ENCODE measurements at regions not wholly inside any gene's neighbourhood (a gene's known extent, or its start where the extent isn't known, plus 50 kb on each side); places are given as distances from the start of the nearest gene placed in this dataset.

- CTCF ChIA-PET, result interaction anchor here (0.9 to 4.8 kb wide), 7 partner anchors 18 to 1402 kb away, joined by 3 to 69 read pairs (median 4); no protein-coding TSS in a partner anchor
- no peak for ATAC-seq (ENCODE audit: low read depth)
Observed at GRCh38 chr13:78138756-78139155, 220.1 kb upstream of the EDNRB start.

DNA sequence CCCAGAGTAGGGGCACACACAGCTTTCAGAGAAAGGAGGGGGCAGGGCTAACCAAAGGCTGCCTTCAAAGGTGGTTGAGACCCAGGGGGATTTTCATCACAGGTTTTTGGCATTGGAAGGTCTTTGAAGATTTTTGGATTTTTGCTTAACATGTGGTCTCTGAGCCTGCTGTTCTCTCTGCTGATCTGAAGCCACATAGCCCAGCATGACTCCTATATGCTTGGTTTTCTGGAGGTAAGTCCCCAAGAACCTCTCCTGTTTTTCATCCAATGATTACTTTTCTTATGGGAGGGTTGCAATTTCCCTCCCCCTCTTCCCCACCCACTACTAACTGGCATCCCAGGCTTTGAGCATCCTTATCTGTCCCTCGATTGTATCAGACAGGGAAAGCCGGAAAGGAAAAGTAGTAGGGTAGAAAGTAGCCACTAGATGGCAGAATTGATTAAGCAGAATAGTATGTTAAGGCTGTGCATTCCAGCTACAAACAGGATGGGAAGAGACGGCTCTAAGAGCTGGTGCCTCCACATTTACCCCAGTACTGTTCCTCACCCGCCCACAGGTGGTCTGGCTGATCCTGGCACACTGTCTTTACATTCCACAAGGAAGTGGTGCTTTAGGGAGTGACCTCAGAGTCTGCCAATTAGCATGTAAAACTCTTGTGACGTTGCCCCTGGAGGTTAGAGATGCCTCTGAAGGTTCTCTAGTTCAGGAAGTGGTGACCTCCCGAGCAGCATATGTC, 218.9 kb upstream of the EDNRB start:
- DNase-seq, result peak; percentile 18
- Mint-ChIP-seq H3K9me3 (no peaks in the 10 kb centered on the region), H3K27me3 (peaks cover 5% of the 10 kb centered on the region), H3K36me3 (ENCODE audit: low read depth) (no peaks in the 10 kb centered on the region), H3K27ac (no peak overlapping the region), H3K4me3 (peak overlapping the region; percentile 79), H3K4me1 (peaks cover 5% of the 10 kb centered on the region)
- peak; percentile 71 for ATAC-seq (ENCODE audit: low read depth)
- CTCF ChIA-PET, result interaction anchor here (0.6 to 4.8 kb wide), 14 partner anchors 9 to 1403 kb away, joined by 3 to 69 read pairs (median 4); no protein-coding TSS in a partner anchor
- intact Hi-C loops (cut with micrococcal nuclease), result loop anchor here (1.0 to 10.0 kb wide), 5 partner anchors 460 to 1404 kb away; no protein-coding TSS in a partner anchor
- TF ChIP-seq, protein P1, sequence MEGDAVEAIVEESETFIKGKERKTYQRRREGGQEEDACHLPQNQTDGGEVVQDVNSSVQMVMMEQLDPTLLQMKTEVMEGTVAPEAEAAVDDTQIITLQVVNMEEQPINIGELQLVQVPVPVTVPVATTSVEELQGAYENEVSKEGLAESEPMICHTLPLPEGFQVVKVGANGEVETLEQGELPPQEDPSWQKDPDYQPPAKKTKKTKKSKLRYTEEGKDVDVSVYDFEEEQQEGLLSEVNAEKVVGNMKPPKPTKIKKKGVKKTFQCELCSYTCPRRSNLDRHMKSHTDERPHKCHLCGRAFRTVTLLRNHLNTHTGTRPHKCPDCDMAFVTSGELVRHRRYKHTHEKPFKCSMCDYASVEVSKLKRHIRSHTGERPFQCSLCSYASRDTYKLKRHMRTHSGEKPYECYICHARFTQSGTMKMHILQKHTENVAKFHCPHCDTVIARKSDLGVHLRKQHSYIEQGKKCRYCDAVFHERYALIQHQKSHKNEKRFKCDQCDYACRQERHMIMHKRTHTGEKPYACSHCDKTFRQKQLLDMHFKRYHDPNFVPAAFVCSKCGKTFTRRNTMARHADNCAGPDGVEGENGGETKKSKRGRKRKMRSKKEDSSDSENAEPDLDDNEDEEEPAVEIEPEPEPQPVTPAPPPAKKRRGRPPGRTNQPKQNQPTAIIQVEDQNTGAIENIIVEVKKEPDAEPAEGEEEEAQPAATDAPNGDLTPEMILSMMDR (IDR thresholded peaks at IDR 0.05), result no peak
- POLR2A ChIA-PET, result interaction anchor here (0.6 kb wide), 1 partner anchor 520 kb away, joined by 3 read pairs; no protein-coding TSS in a partner anchor

More at GRCh38 chr13:78138756-78139155, 220.1 kb upstream of the EDNRB start:
- Mint-ChIP-seq H3K4me1 (peaks cover 5% of the 10 kb centered on the region), H3K27me3 (peaks cover 3% of the 10 kb centered on the region), H3K27ac (no peak overlapping the region), H3K4me3 (no peak overlapping the region), H3K36me3 (ENCODE audit: low read depth) (no peaks in the 10 kb centered on the region), H3K9me3 (no peaks in the 10 kb centered on the region)
- intact Hi-C loops (cut with micrococcal nuclease), result loop anchor here (5.0 to 10.0 kb wide), 2 partner anchors 459 to 1256 kb away; no protein-coding TSS in a partner anchor
- TF ChIP-seq, protein P1 (IDR thresholded peaks at IDR 0.05), result no peak
- POLR2A ChIA-PET, result interaction anchor here (0.7 kb wide), 1 partner anchor 81 kb away, joined by 4 read pairs; no protein-coding TSS in a partner anchor
- no peak for DNase-seq

DNA sequence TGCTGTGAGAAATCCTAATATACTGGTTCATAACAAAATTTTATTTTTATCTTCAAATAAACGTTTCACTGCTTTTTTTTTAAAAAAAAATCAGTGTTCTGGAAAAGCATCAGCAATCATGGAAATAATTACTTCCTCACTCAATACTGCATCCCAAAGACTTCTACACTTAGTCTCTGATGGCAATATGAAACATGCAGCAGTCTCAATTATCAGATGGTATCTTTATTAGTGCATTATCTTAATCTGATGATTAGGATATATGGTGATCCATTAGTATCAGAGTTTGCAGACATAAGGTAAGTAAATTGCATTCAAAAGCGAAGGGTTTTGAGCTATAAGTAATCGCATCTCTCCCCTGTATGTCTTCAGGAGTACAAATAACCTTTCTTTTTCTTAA, 218.3 kb upstream of the EDNRB start:
- DNase-seq (no peak), ATAC-seq (ENCODE audit: low read depth) (no peak)
- CTCF ChIA-PET, result interaction anchor here (1.3 to 4.8 kb wide), 6 partner anchors 10 to 1404 kb away, joined by 3 to 69 read pairs (median 6); no protein-coding TSS in a partner anchor
- POLR2A ChIA-PET, result interaction anchor here (0.6 kb wide), 1 partner anchor 521 kb away, joined by 3 read pairs; no protein-coding TSS in a partner anchor
- intact Hi-C loops (cut with micrococcal nuclease), result loop anchor here (1.0 to 10.0 kb wide), 5 partner anchors 460 to 1404 kb away; no protein-coding TSS in a partner anchor
- Mint-ChIP-seq H3K27me3 (peaks cover 4% of the 10 kb centered on the region), H3K27ac (no peak overlapping the region), H3K36me3 (ENCODE audit: low read depth) (no peaks in the 10 kb centered on the region), H3K4me3 (no peak overlapping the region), H3K9me3 (no peaks in the 10 kb centered on the region), H3K4me1 (peaks cover 5% of the 10 kb centered on the region)
- TF ChIP-seq, protein P1 (IDR thresholded peaks at IDR 0.05), result no peak

- peaks cover 11% of the 10 kb centered on the region for H3K27me3 Mint-ChIP-seq
- H3K4me3 Mint-ChIP-seq, result no peak overlapping the region
- ChIA-PET CTCF (interaction anchor here (3.3 kb wide), 1 partner anchor 845 kb away, joined by 11 read pairs; no protein-coding TSS in a partner anchor), POLR2A (no interaction called here)
- intact Hi-C loops (cut with micrococcal nuclease), result loop anchor here (10.0 kb wide), 1 partner anchor 1261 kb away; no protein-coding TSS in a partner anchor
- ATAC-seq (ENCODE audit: low read depth) (no peak), DNase-seq (no peak)
- no peaks in the 10 kb centered on the region for H3K9me3 Mint-ChIP-seq
- no peak overlapping the region for H3K27ac Mint-ChIP-seq
- H3K36me3 Mint-ChIP-seq (ENCODE audit: low read depth), result no peaks in the 10 kb centered on the region
- H3K4me1 Mint-ChIP-seq, result peaks cover 5% of the 10 kb centered on the region
- TF ChIP-seq, protein P1 (IDR thresholded peaks at IDR 0.05), result no peak
Observed at GRCh38 chr13:78133511-78133910, 214.9 kb upstream of the EDNRB start.

- no peak for ATAC-seq (ENCODE audit: low read depth)
- Mint-ChIP-seq H3K36me3 (ENCODE audit: low read depth) (no peaks in the 10 kb centered on the region), H3K27me3 (peaks cover 13% of the 10 kb centered on the region), H3K9me3 (no peaks in the 10 kb centered on the region), H3K4me3 (no peak overlapping the region), H3K27ac (no peak overlapping the region), H3K4me1 (no peaks in the 10 kb centered on the region)
- DNase-seq, result no peak
- POLR2A ChIA-PET, result no interaction called here
- CTCF ChIA-PET, result interaction anchor here (0.7 to 3.2 kb wide), 4 partner anchors 10 to 1409 kb away, joined by 4 to 15 read pairs (median 6); no protein-coding TSS in a partner anchor
- TF ChIP-seq, protein P1 (IDR thresholded peaks at IDR 0.05), result no peak
- intact Hi-C loops (cut with micrococcal nuclease), result loop anchor here (10.0 kb wide), 1 partner anchor 1263 kb away; no protein-coding TSS in a partner anchor
Observed at GRCh38 chr13:78131811-78132210, 213.2 kb upstream of the EDNRB start.
